Activated naive CD4-positive, alpha-beta T cell treated with anti-CD3 and anti-CD28 coated beads, Interleukin-2, amount 50 U/mL, for 24 hours (primary cell): ENCODE measurements at regions not wholly inside any gene's neighbourhood (a gene's known extent, or its start where the extent isn't known, plus 50 kb on each side); places are given as distances from the start of the nearest gene placed in this dataset.
"Not testable (repeated sequence)": the region's sequence is repeated elsewhere in the genome, so short reads cannot be mapped to it uniquely, and the experiment has no call there.

Experiments used
- H3K27ac Mint-ChIP-seq: one replicate; pipeline ENCODE4 v1.8.0; 2021; ENCODE audit warnings: mild to moderate bottlenecking, mixed read lengths
- H3K27me3 Mint-ChIP-seq: one replicate; pipeline ENCODE4 v1.8.0; 2021; ENCODE audit warnings: mixed read lengths
- H3K36me3 Mint-ChIP-seq: one replicate; pipeline ENCODE4 v1.8.0; 2021; ENCODE audit warnings: mixed read lengths
- H3K4me1 Mint-ChIP-seq: one replicate; pipeline ENCODE4 v1.8.0; 2021; ENCODE audit warnings: mixed read lengths
- H3K4me3 Mint-ChIP-seq: one replicate; pipeline ENCODE4 v1.8.0; 2021; ENCODE audit warnings: mild to moderate bottlenecking, mixed read lengths
- H3K9me3 Mint-ChIP-seq: one replicate; pipeline ENCODE4 v1.8.0; 2021; ENCODE audit warnings: mixed read lengths

DNA sequence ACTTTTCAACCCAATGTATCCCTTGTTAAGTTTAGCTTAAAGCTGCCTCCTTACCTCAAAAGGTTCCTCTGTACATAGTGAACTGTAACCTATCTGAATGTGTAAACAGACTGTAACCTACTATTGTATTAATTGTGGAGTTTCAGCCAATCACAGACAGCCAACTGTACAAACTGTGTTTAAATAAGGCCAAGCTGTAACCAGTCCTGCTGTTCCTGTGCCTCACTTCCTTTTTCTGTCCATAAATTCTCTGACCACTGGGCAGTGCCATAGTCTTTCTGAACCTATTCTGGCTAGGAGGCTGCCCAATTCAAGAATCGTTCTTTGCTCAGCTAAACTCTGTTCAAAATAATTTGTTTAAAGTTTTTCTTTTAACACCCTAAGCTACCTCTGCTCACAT, 74.7 kb upstream of the DAPK1 start:
- no peak overlapping the region for H3K27ac Mint-ChIP-seq
- H3K9me3 Mint-ChIP-seq, result no peaks in the 10 kb centered on the region
- peaks cover 1% of the 10 kb centered on the region for H3K36me3 Mint-ChIP-seq
- H3K27me3 Mint-ChIP-seq, result peaks cover 6% of the 10 kb centered on the region
- H3K4me3 Mint-ChIP-seq, result no peak overlapping the region
- no peaks in the 10 kb centered on the region for H3K4me1 Mint-ChIP-seq

DNA sequence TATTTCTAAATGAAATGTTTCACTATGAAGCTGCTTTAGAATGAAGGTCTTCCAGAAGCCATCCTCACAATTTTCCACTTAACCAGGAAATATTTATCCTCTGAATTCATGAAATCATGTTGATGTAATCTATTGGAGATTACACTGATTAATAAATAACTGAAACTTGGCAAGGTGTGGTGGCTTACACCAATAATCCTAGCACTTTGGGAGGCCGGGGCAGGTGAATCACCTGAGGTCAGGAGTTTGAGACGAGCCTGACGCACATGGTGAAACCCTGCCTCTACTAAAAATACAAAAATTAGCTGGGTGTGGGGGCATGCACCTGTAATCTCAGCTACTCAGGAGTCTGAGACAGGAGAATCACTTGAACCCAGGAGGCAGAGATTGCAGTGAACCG, 73.8 kb upstream of the DAPK1 start:
- H3K9me3 Mint-ChIP-seq, H3K4me1 Mint-ChIP-seq, H3K27me3 Mint-ChIP-seq, H3K27ac Mint-ChIP-seq, H3K36me3 Mint-ChIP-seq, H3K4me3 Mint-ChIP-seq: not testable (repeated sequence)

DNA sequence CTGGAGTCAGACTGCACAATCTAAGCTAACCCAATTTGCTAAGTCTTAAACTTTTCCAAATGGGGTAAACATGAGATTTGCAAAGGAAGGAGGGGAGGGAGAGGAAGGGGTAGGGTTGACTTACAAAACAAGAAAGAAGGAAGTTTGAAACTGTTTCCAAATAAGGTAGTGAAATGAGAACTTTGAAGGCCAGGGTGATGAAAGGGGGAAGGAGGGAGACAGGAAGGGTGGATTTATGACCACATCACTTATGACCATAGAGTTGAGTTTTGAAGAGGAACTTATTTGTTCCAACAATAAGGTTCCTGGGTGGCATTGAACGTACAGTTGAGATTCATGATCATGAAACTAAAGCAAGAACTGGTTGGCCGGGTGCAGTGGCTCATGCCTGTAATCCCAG, 72.5 kb upstream of the DAPK1 start:
- H3K4me3 Mint-ChIP-seq, result no peak overlapping the region
- H3K27me3 Mint-ChIP-seq, result peaks cover 6% of the 10 kb centered on the region
- H3K9me3 Mint-ChIP-seq, result no peaks in the 10 kb centered on the region

DNA sequence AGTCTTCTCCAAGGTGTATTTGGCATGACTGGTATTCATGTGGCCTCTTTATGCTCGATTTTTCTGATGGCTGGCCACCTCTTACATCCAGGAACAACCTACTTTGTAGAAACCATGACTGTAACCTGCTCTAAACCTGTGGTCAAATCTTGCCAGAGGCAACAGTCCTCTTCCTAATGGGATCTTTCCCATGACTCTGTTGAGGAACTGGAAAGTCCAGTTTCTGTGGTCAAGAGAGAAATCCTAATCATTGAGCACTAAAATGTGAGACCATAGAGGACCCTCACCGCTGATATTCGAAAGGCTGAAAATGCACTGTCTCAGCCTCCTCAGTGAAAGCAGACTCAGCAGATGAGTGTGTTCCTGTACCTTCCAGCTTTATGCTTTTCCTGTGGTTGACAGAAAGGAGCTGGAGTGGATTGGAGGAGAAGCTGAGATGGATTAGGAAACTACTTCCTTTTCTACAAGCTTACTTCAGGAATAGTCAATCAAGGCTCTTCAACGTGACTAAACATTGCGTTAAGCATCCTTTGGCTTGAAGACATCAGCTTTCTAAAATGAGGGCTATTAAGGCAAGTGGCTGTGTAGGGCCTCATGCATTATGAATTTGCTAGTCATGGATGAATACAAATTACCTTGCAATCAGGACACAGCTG, 69.7 kb upstream of the DAPK1 start:
- no peak overlapping the region for H3K27ac Mint-ChIP-seq
- peaks cover 2% of the 10 kb centered on the region for H3K27me3 Mint-ChIP-seq

More for the DNA sequence above, 72.5 kb upstream of the DAPK1 start:
- Mint-ChIP-seq H3K27ac (no peak overlapping the region), H3K4me1 (no peaks in the 10 kb centered on the region), H3K36me3 (peaks cover 1% of the 10 kb centered on the region)

DNA sequence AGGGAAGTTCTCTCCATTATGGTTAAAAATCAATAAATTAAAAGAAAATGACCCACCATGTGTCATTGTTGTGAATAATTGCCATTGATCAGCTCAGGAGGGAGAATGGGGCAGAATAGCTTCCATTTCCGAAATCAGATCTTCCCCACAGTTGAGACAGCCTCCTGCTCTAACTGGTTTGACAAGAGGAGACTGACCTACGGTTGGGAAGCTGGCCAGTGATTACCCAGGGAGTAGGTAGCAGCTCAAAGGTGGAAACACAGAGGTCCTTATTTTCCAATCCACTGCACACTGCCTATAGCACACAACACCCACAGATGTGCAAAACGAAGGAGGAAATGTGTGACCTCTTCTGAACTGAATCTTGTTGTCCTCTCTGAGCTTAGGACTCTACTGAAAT, 69.0 kb upstream of the DAPK1 start:
- Mint-ChIP-seq H3K9me3 (no peaks in the 10 kb centered on the region), H3K4me3 (no peak overlapping the region), H3K27ac (no peak overlapping the region), H3K4me1 (no peaks in the 10 kb centered on the region), H3K27me3 (peaks cover 2% of the 10 kb centered on the region), H3K36me3 (no peaks in the 10 kb centered on the region)

More for the DNA sequence above, 69.7 kb upstream of the DAPK1 start:
- Mint-ChIP-seq H3K4me1 (no peaks in the 10 kb centered on the region), H3K9me3 (no peaks in the 10 kb centered on the region), H3K36me3 (no peaks in the 10 kb centered on the region), H3K4me3 (no peak overlapping the region)

DNA sequence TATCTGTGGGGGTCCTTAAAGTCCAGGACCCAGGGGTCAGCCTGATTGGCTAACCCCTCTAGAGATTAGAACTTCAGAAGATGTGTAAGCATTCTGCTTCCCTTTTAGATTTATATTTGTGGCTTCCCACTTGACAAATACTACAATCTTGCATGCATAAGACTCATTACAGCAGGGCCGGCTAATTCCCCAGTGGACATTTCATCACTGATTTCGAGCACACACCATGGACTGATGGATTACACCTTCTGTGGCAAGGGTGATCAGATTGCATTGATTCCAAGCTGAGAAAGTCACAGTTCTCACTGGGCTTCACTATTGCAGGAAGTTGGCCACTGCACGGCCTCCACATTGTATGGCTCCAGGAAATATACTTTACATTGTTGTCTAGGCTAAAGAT, 65.8 kb upstream of the DAPK1 start:
- peaks cover 2% of the 10 kb centered on the region for H3K27me3 Mint-ChIP-seq
- no peak overlapping the region for H3K4me3 Mint-ChIP-seq
- H3K36me3 Mint-ChIP-seq, result no peaks in the 10 kb centered on the region
- H3K27ac Mint-ChIP-seq, result no peak overlapping the region
- H3K9me3 Mint-ChIP-seq, result no peaks in the 10 kb centered on the region
- no peaks in the 10 kb centered on the region for H3K4me1 Mint-ChIP-seq

DNA sequence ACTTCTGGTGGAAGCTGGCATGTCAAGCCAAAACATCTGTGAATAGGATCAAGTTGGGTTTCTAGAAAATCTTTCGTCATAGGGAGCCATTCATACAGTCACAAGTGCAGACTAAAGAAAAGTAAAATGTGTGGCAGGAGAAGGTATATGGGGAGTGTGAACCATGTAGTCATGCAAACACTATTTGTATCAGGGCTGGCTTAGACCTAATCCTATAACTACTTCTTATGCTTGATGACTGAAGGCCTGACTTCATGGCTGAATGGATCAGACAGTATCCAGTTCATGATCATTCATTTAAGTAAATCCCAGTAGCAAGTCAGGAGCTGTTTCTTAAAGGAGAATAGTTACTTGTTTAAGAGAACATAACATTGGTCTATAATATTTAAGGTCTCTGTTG, 63.8 kb upstream of the DAPK1 start:
- no peak overlapping the region for H3K27ac Mint-ChIP-seq
- no peaks in the 10 kb centered on the region for H3K27me3 Mint-ChIP-seq
- H3K4me1 Mint-ChIP-seq, result no peaks in the 10 kb centered on the region
- no peak overlapping the region for H3K4me3 Mint-ChIP-seq
- H3K9me3 Mint-ChIP-seq, result no peaks in the 10 kb centered on the region
- no peaks in the 10 kb centered on the region for H3K36me3 Mint-ChIP-seq

DNA sequence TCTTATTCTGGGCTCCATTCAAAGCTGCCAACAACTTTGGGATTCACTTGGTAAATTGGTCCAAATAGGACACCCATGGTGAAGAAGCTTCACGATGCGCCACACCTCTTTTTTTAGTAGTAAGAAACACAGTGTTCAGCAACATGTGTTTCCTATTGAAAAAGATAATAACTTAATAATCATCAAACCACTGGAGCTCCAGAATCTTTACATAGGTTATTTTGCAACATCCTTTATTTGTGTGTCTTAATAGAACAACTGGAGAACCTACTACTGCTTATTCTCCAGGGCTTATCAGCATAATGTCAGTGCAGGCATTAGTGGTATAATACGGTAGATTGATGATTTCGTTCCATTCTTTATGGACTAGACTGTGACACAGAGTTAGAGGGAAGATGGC, 63.3 kb upstream of the DAPK1 start:
- Mint-ChIP-seq H3K9me3 (no peaks in the 10 kb centered on the region), H3K4me1 (no peaks in the 10 kb centered on the region), H3K4me3 (no peak overlapping the region), H3K36me3 (no peaks in the 10 kb centered on the region), H3K27me3 (no peaks in the 10 kb centered on the region), H3K27ac (no peak overlapping the region)

DNA sequence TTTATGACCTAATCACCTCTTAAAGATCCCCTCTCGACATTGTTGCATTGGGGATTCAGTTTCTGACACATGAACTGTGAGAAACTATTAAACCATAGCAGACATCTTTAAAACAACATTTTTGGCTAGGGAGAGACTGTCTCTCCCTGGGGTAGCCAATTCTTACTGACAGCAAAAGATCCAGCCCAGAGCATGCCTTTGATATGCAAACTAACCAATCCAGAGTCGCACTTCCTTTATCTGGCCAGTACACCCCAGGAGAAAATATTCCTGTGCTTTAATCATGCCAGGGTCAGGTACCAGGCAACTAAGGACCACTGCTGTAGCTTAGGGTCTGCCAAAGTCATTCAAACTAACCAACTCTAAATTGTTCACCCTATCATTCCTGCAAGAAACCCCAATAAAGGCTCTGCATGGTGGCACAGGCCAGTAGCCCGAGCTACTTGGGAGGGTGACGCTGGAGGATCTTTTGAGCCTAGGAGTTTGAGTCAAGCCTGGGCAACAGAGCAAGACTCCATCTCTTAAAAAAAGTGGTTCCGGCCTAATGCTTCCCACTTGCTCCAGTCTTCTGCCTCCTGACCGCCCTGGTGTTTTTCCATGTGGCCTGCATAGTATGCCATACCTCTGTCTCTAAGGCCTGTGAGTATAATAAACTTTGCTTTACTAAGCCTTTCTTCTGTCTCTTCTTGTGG, 62.3 kb upstream of the DAPK1 start:
- no peaks in the 10 kb centered on the region for H3K9me3 Mint-ChIP-seq
- no peaks in the 10 kb centered on the region for H3K36me3 Mint-ChIP-seq
- no peak overlapping the region for H3K27ac Mint-ChIP-seq

DNA sequence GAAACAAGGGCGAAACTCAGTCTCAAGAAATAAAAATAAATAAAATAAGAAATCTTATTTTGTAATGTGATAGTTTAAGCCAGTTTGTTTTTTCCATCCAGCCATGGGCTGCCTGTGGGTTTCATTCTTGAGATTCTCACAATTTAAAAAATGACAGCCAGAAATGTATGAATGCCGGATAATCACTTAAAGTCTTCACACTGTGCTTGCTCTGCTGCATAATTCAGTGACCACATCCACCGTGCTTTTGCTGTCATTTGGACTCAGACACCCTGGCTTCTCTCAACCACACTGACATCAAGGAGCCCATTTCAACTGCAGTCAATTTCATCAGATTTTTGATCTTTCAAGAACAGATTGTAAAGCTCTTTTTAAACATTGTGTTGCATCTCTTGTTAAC, 61.0 kb upstream of the DAPK1 start:
- Mint-ChIP-seq H3K4me1 (no peaks in the 10 kb centered on the region), H3K4me3 (no peak overlapping the region)

More for the DNA sequence above, 62.3 kb upstream of the DAPK1 start:
- no peaks in the 10 kb centered on the region for H3K27me3 Mint-ChIP-seq
- no peaks in the 10 kb centered on the region for H3K4me1 Mint-ChIP-seq
- no peak overlapping the region for H3K4me3 Mint-ChIP-seq

DNA sequence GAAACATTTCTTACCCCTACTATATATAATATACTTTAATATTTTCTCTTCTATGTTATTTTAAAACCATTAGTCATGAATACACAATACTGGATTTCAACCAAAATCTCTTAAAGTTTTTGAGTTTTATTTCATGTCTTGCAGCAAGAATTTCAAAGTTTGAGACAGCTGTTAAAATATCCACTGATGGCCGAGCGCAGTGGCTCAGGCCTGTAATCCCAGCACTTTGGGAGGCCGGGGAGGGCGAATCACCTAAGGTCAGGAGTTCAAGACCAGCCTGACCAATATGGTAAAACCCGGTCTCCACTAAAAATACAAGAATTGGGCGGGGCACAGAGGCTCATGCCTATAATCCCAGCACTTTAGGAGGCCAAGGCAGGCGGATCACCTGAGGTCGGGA, 59.7 kb upstream of the DAPK1 start:
- Mint-ChIP-seq H3K4me3 (no peak overlapping the region), H3K9me3 (no peaks in the 10 kb centered on the region), H3K36me3 (no peaks in the 10 kb centered on the region), H3K27me3 (no peaks in the 10 kb centered on the region), H3K27ac (no peak overlapping the region), H3K4me1 (no peaks in the 10 kb centered on the region)

More for the DNA sequence above, 61.0 kb upstream of the DAPK1 start:
- H3K27me3 Mint-ChIP-seq, result no peaks in the 10 kb centered on the region
- no peaks in the 10 kb centered on the region for H3K9me3 Mint-ChIP-seq
- H3K36me3 Mint-ChIP-seq, result no peaks in the 10 kb centered on the region
- H3K27ac Mint-ChIP-seq, result no peak overlapping the region

DNA sequence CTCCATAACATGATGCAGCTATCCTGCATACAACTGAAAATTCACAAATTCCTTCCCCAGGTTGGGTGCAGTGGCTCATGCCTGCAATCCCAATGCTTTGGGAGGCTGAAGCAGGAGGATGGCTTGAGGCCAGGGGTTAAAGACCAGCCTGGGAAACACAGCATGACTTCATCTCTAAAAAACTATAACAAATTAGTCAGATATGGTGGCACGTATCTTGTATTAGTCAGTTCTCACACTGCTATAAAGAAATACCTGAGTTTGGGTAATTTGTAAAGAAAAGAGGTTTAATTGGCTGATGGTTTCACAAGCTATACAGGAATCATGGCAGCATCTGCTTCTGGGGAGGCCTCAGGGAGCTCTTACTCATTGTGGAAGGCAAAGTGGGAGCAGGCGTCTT, 56.4 kb upstream of the DAPK1 start:
- H3K9me3 Mint-ChIP-seq, result no peaks in the 10 kb centered on the region
- H3K27me3 Mint-ChIP-seq, result no peaks in the 10 kb centered on the region
- no peaks in the 10 kb centered on the region for H3K36me3 Mint-ChIP-seq
- H3K27ac Mint-ChIP-seq, result no peak overlapping the region
- H3K4me1 Mint-ChIP-seq, result peaks cover 9% of the 10 kb centered on the region
- H3K4me3 Mint-ChIP-seq, result no peak overlapping the region

DNA sequence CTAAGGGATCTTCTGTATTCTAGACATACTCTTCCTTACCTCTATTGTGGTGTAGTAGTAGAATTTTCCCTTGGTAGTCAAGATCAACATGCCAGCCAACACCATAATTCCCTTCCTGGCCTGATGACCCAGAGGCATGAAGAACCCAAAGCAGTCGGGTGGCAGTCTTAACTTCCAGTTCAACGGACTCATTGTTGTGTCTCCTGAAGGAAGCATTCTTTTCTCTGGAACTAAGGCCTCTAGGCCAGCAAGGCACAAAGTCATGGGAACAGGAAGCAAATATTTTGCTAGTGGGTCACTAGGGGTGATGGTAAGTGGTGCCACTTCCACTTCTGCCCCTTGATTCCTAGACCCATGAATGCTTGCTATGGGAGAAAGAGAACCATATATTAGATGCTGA, 55.2 kb upstream of the DAPK1 start:
- no peaks in the 10 kb centered on the region for H3K9me3 Mint-ChIP-seq
- H3K36me3 Mint-ChIP-seq, result no peaks in the 10 kb centered on the region
- peaks cover 15% of the 10 kb centered on the region for H3K4me1 Mint-ChIP-seq
- H3K4me3 Mint-ChIP-seq, result no peak overlapping the region
- no peaks in the 10 kb centered on the region for H3K27me3 Mint-ChIP-seq
- H3K27ac Mint-ChIP-seq, result no peak overlapping the region

DNA sequence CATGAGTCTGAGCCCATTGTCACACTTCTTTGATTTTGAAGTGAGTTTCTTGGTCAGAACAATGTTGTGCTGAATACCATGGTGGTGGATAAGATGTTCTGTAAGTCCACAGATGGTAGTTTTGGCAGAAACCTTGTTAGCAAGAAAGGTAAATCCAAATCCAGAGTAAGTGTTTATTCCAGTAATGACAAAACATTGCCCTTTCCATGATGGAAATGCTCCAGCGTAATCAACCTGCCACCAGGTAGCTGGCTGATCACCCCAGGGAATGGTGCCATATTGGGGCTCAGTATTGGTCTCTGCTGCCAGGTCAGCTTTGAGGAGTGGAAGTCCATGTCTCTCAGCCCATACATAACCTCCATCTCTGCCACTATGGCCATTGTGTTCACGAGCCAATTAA, 54.7 kb upstream of the DAPK1 start:
- Mint-ChIP-seq H3K27me3 (no peaks in the 10 kb centered on the region), H3K4me3 (no peak overlapping the region), H3K9me3 (no peaks in the 10 kb centered on the region), H3K27ac (no peak overlapping the region), H3K4me1 (peaks cover 15% of the 10 kb centered on the region), H3K36me3 (no peaks in the 10 kb centered on the region)

DNA sequence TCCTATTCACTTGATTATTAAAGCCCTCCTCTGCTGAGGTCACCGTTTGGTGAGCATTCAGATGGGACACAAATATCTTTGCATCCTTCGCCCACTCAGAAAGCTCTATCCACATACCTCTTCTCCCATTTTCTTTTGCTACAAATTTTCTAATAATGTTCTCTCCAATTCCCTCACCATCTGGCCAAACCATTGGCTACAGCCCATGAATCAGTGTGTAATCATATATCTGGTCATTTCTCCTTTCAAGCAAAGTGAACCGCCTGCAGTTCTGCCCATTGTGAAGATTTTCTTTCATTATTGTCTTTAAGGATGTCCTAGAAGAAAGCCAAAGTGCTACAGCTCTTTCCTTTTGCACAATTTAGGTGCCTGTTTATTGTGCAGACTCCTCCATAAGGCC, 54.2 kb upstream of the DAPK1 start:
- Mint-ChIP-seq H3K4me3 (no peak overlapping the region), H3K9me3 (no peaks in the 10 kb centered on the region), H3K27ac (no peak overlapping the region), H3K36me3 (no peaks in the 10 kb centered on the region), H3K4me1 (peaks cover 15% of the 10 kb centered on the region), H3K27me3 (no peaks in the 10 kb centered on the region)

DNA sequence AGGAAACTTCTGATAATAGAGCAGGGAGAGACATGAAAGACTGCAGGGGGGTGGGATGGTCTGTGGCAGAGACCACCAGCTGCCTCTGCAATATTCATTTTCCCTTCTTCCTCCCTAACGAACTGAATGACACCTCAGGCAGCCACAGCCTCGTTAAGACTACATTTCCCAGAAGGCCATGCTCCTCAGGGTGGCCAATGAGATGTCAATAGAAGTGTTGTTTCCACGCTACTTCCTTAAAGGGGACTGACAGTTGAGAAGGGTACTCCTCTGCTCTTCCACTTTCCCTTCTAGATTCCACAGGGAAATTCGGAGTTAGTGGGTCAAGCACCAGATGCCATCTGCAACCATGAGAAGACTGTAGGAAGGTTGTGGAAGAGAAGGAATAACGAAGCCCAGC, 52.0 kb upstream of the DAPK1 start:
- Mint-ChIP-seq H3K27me3 (no peaks in the 10 kb centered on the region), H3K27ac (no peak overlapping the region), H3K9me3 (no peaks in the 10 kb centered on the region), H3K36me3 (no peaks in the 10 kb centered on the region), H3K4me1 (peaks cover 15% of the 10 kb centered on the region), H3K4me3 (no peak overlapping the region)

DNA sequence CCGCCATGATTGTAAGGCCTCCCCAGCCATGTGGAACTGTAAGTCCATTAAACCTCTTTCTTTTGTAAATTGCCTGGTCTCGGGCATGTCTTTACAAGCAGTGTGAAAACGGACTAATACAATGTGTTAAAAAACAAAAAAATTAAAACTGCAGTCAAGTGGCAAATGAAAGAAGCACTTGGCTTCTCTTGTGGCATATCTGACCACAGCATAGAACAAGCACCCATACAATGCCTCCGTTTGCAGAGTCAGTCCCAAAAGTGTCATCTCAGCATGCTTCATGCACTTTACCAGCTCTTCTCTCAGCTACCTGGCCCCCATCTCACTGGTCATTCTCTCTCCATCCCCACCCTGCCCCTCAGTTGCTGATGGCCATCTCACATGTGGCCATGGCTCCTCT, 51.1 kb upstream of the DAPK1 start:
- peaks cover 15% of the 10 kb centered on the region for H3K4me1 Mint-ChIP-seq
- no peaks in the 10 kb centered on the region for H3K27me3 Mint-ChIP-seq
- no peak overlapping the region for H3K4me3 Mint-ChIP-seq
- H3K9me3 Mint-ChIP-seq, result no peaks in the 10 kb centered on the region
- no peaks in the 10 kb centered on the region for H3K36me3 Mint-ChIP-seq
- peak overlapping the region; percentile 26 for H3K27ac Mint-ChIP-seq
